HepG2 (cell line): ENCODE measurements at regions not wholly inside any gene's neighbourhood (a gene's known extent, or its start where the extent isn't known, plus 50 kb on each side); places are given as distances from the start of the nearest gene placed in this dataset.

Experiments used
- ATAC-seq: fragments of 200-7000 bp; cut with Tn5 transposase; 3 replicates; pipeline ENCODE4 v1.9.1; 2020; ENCODE audit warnings: mild to moderate bottlenecking, moderate library complexity
- BruUV-seq: library from RNA; stranded (reverse); fragments of 400-500 nt; replicated peaks from 2 replicates; lab custom pipeline; 2021; lab: Mats Ljungman, UMichigan
- CTCF ChIA-PET: fragments of 300-600 bp; formaldehyde crosslinking; extraction: SDS; loops from one replicate; lab custom pipeline; 2021; ENCODE audit warnings: low total read pairs, inconsistent platforms, low intra/inter-chr PET ratio; lab: Yijun Ruan, JAX
- POLR2A ChIA-PET: fragments of 350-600 bp; sonication (Branson Sonifier 250); formaldehyde crosslinking; loops from one replicate; lab custom pipeline; 2020; ENCODE audit warnings: antibody characterized with exemption, inconsistent platforms; lab: Yijun Ruan, JAX
- DNase-seq: peaks from one replicate; pipeline ENCODE4 v3.0.0-alpha.2; 2015; ENCODE audit warnings: low spot score
- FAIRE-seq: peaks from 3 replicates; lab custom pipeline; 2011; peaks lifted over from hg19 to GRCh38; lab: Jason Lieb, UNC
- H2AFZ ChIP-seq: one replicate; pipeline ENCODE4 v1.6.1; 2011; ENCODE audit warnings: low read length, inconsistent platforms
- H3K27ac ChIP-seq: fragments of 300-600 bp; 3 replicates; pipeline ENCODE4 v1.8.0; 2011; ENCODE audit warnings: mixed run types, mild to moderate bottlenecking, mixed read lengths, low read length, inconsistent platforms; ENCODE audit not compliant: insufficient read depth; ENCODE audit errors: extremely low read length
- H3K27me3 ChIP-seq, 2 experiments: fragments of 200-600 bp in 1 of 2; 2 replicates in 1 of 2; 3 replicates in 1 of 2; pipeline versions ENCODE4 v1.6.0 to v1.8.0; 2011; ENCODE audit warnings: low read length in 2 of 2, mild to moderate bottlenecking in 2 of 2, moderate library complexity in 2 of 2, inconsistent platforms in 1 of 2; ENCODE audit not compliant: insufficient read depth in 2 of 2, control insufficient read depth in 1 of 2
- H3K36me3 ChIP-seq, 2 experiments: fragments of 200-600 bp in 1 of 2; replicated peaks in 1 of 2; 2 replicates in 1 of 2; 3 replicates in 1 of 2; pipeline versions ENCODE4 v1.5.1 to v1.8.0; 2011; ENCODE audit warnings: low read length in 2 of 2, inconsistent platforms in 1 of 2; ENCODE audit not compliant: insufficient read depth in 2 of 2, control insufficient read depth in 1 of 2
- H3K4me1 ChIP-seq: 2 replicates; pipeline ENCODE4 v1.5.1; 2012; ENCODE audit warnings: low read length, inconsistent platforms; ENCODE audit not compliant: insufficient read depth
- H3K4me2 ChIP-seq: 2 replicates; pipeline ENCODE4 v1.6.0; 2011; ENCODE audit warnings: low read depth, low read length, inconsistent platforms
- H3K4me3 ChIP-seq, 3 experiments: fragments of 200-600 bp in 1 of 3; sonication (generic), shearing (Covaris generic) in 1 of 3; replicated peaks in 1 of 3; 2 replicates each; pipeline ENCODE4 v1.5.1; 2011 to 2016; ENCODE audit warnings: low read length in 3 of 3, inconsistent platforms in 2 of 3, low read depth in 2 of 3, mild to moderate bottlenecking in 2 of 3, control low read depth in 1 of 3, mixed read lengths in 1 of 3; ENCODE audit not compliant: insufficient read depth in 1 of 3
- H3K79me2 ChIP-seq: one replicate; pipeline ENCODE4 v1.6.1; 2011; ENCODE audit warnings: low read length, inconsistent platforms; ENCODE audit not compliant: insufficient read depth
- H3K9ac ChIP-seq: 2 replicates; pipeline ENCODE4 v1.6.0; 2011; ENCODE audit warnings: mild to moderate bottlenecking, low read depth, low read length, inconsistent platforms; ENCODE audit not compliant: insufficient read depth
- H3K9me3 ChIP-seq: 2 replicates; pipeline ENCODE4 v1.5.1; 2012; ENCODE audit warnings: mild to moderate bottlenecking, low read length
- H4K20me1 ChIP-seq: 2 replicates; pipeline ENCODE4 v1.6.0; 2011; ENCODE audit warnings: inconsistent platforms, mild to moderate bottlenecking, low read length, moderate library complexity; ENCODE audit not compliant: insufficient read depth
- ATM ChIP-seq: fragments of 450-650 bp; IDR thresholded peaks from 2 replicates; pipeline ENCODE4 v1.7.1; 2017; ENCODE audit warnings: mild to moderate bottlenecking, borderline replicate concordance
- MTF1 ChIP-seq: sonication (generic); formaldehyde crosslinking; IDR thresholded peaks from 2 replicates; pipeline ENCODE4 v1.5.0; 2020; ENCODE audit warnings: missing genetic modification reagents
- NCOR1 ChIP-seq: fragments of 200-600 bp; sonication (generic); IDR thresholded peaks from 2 replicates; pipeline ENCODE4 v1.7.0; 2017; ENCODE audit warnings: antibody characterized with exemption, low read length, borderline replicate concordance
- NR2F2 ChIP-seq: IDR thresholded peaks from 2 replicates; pipeline ENCODE4 v1.6.1; 2012; ENCODE audit warnings: low read depth, inconsistent platforms, borderline replicate concordance
- RFXANK ChIP-seq: IDR thresholded peaks from 2 replicates; pipeline ENCODE4 v1.6.1; 2016
- SCMH1 ChIP-seq: sonication (generic); formaldehyde crosslinking; IDR thresholded peaks from 2 replicates; pipeline ENCODE4 v1.9.0; 2021; ENCODE audit warnings: missing genetic modification reagents, mild to moderate bottlenecking, borderline replicate concordance
- ZNF614 ChIP-seq: IDR thresholded peaks from 2 replicates; pipeline ENCODE4 v1.6.1; 2018; ENCODE audit warnings: missing biosample characterization, missing genetic modification reagents, inconsistent platforms, borderline replicate concordance
- ZNF629 ChIP-seq: sonication (generic); formaldehyde crosslinking; conservative IDR thresholded peaks from 2 replicates; pipeline ENCODE4 v1.5.0; 2020; ENCODE audit warnings: missing genetic modification reagents
- ZNF879 ChIP-seq: sonication (generic); formaldehyde crosslinking; IDR thresholded peaks from 2 replicates; pipeline ENCODE4 v1.8.1; 2023; ENCODE audit warnings: missing genetic modification reagents
- WGBS: methylation state at CpG from one replicate; pipeline ENCODE4 v1.1.6; 2017; ENCODE audit warnings: low lambda C conversion rate; 5-methylcytosine and 5-hydroxymethylcytosine counted together
- in situ Hi-C: cut with HindIII; loops from 2 replicates; pipeline ENCODE4 v1.10.0; 2017; ENCODE audit warnings: low pct_unique_long_range_greater_than_20kb; ENCODE audit not compliant: extremely low pct_ligation_motif_present
- intact Hi-C: fragments of 100-400 bp; cut with micrococcal nuclease; formaldehyde crosslinking; loops from one replicate; pipeline ENCODE4 v1.10.0; 2022; ENCODE audit not compliant: unreplicated experiment
- TF ChIP-seq, protein P1 (sequence below): fragments of 450-650 bp; IDR thresholded peaks from 2 replicates; pipeline ENCODE4 v1.6.1; 2016
- TF ChIP-seq, protein P2 (sequence below): sonication (generic); formaldehyde crosslinking; IDR thresholded peaks from 2 replicates; pipeline ENCODE4 v1.4.0; 2020; ENCODE audit warnings: mild to moderate bottlenecking, missing genetic modification reagents
- TF ChIP-seq, protein P3 (sequence below): sonication (generic); formaldehyde crosslinking; IDR thresholded peaks from 2 replicates; pipeline ENCODE4 v1.4.0; 2020; ENCODE audit warnings: missing genetic modification reagents, borderline replicate concordance
- TF ChIP-seq, protein P4 (sequence below): IDR thresholded peaks from 2 replicates; pipeline ENCODE4 v1.4.0; 2020; ENCODE audit warnings: mild to moderate bottlenecking, missing genetic modification reagents

DNA sequence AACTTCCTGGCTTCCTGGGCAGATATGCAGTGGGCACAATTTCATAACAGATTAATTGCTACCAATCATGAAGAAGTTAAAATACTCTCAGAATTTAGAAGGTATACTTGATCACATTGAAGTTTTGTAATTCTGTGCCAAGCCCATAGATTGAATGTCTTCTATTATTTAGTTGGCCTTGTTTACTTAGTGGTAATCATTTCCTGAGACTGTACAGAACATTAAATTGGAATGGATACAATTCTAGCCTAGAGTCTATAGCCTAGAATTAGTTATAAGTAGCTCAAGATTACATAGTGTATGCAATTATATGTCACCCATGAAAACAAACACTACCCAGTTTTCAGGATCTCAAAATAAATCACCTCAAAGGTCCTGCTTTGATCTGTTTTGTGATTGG is 615.8 kb downstream of the XIRP2 start (continued):
- TF ChIP-seq SCMH1 (CRISPR knock-in tag) (no peak), NCOR1 (no peak), NR2F2 (no peak), ZNF879 (no peak), ATM (no peak), MTF1 (no peak)
- TF ChIP-seq, protein P1, sequence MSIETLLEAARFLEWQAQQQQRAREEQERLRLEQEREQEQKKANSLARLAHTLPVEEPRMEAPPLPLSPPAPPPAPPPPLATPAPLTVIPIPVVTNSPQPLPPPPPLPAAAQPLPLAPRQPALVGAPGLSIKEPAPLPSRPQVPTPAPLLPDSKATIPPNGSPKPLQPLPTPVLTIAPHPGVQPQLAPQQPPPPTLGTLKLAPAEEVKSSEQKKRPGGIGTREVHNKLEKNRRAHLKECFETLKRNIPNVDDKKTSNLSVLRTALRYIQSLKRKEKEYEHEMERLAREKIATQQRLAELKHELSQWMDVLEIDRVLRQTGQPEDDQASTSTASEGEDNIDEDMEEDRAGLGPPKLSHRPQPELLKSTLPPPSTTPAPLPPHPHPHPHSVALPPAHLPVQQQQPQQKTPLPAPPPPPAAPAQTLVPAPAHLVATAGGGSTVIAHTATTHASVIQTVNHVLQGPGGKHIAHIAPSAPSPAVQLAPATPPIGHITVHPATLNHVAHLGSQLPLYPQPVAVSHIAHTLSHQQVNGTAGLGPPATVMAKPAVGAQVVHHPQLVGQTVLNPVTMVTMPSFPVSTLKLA = no peak
- TF ChIP-seq, protein P2, sequence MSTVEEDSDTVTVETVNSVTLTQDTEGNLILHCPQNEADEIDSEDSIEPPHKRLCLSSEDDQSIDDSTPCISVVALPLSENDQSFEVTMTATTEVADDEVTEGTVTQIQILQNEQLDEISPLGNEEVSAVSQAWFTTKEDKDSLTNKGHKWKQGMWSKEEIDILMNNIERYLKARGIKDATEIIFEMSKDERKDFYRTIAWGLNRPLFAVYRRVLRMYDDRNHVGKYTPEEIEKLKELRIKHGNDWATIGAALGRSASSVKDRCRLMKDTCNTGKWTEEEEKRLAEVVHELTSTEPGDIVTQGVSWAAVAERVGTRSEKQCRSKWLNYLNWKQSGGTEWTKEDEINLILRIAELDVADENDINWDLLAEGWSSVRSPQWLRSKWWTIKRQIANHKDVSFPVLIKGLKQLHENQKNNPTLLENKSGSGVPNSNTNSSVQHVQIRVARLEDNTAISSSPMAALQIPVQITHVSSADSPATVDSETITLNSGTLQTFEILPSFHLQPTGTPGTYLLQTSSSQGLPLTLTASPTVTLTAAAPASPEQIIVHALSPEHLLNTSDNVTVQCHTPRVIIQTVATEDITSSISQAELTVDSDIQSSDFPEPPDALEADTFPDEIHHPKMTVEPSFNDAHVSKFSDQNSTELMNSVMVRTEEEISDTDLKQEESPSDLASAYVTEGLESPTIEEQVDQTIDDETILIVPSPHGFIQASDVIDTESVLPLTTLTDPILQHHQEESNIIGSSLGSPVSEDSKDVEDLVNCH (CRISPR knock-in tag) = no peak

DNA sequence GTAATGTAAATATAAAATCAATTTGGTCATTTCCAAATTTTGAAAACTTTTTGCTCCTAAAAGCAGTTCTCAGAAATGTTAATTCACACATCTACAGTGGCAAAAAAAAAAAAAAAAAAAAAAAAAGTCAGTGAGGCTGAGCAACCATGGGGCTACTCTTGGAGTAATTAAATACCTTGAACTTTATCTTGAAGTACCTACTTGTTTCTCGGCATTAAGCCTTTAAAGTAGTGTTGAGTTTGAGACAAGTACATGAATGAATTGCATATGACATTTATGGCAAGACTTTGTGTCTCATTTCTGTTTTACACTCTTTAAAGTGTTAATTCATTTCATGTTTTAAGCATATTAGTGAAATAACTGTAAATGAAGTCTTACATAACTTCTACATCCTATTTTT is 613.3 kb downstream of the XIRP2 start:
- DNase-seq (no peak), ATAC-seq (no peak), FAIRE-seq (no peak)
- Histone ChIP-seq H3K4me3 (no peak overlapping the region), H3K27ac (no peak overlapping the region), H3K4me1 (no peaks in the 10 kb centered on the region), H3K9ac (no peak overlapping the region), H3K79me2 (no peaks in the 10 kb centered on the region), H4K20me1 (no peaks in the 10 kb centered on the region), H3K27me3 (no peaks in the 10 kb centered on the region), H2AFZ (no peak overlapping the region), H3K9me3 (no peaks in the 10 kb centered on the region), H3K4me2 (no peak overlapping the region), H3K36me3 (no peaks in the 10 kb centered on the region)
- BruUV-seq = no TSS peak
- in situ Hi-C loops (no loop called here), intact Hi-C loops (no loop called here)
- WGBS = 53% methylated on average over 1 of the region's 1 CpG
- ChIA-PET CTCF (no interaction called here), POLR2A (no interaction called here)
- TF ChIP-seq, protein P3, sequence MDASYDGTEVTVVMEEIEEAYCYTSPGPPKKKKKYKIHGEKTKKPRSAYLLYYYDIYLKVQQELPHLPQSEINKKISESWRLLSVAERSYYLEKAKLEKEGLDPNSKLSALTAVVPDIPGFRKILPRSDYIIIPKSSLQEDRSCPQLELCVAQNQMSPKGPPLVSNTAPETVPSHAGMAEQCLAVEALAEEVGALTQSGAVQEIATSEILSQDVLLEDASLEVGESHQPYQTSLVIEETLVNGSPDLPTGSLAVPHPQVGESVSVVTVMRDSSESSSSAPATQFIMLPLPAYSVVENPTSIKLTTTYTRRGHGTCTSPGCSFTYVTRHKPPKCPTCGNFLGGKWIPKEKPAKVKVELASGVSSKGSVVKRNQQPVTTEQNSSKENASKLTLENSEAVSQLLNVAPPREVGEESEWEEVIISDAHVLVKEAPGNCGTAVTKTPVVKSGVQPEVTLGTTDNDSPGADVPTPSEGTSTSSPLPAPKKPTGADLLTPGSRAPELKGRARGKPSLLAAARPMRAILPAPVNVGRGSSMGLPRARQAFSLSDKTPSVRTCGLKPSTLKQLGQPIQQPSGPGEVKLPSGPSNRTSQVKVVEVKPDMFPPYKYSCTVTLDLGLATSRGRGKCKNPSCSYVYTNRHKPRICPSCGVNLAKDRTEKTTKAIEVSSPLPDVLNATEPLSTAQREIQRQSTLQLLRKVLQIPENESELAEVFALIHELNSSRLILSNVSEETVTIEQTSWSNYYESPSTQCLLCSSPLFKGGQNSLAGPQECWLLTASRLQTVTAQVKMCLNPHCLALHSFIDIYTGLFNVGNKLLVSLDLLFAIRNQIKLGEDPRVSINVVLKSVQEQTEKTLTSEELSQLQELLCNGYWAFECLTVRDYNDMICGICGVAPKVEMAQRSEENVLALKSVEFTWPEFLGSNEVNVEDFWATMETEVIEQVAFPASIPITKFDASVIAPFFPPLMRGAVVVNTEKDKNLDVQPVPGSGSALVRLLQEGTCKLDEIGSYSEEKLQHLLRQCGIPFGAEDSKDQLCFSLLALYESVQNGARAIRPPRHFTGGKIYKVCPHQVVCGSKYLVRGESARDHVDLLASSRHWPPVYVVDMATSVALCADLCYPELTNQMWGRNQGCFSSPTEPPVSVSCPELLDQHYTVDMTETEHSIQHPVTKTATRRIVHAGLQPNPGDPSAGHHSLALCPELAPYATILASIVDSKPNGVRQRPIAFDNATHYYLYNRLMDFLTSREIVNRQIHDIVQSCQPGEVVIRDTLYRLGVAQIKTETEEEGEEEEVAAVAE (CRISPR knock-in tag) = no peak
- TF ChIP-seq ZNF629 (no peak), RFXANK (no peak), ZNF614 (CRISPR knock-in tag) (no peak)
- TF ChIP-seq, protein P4, sequence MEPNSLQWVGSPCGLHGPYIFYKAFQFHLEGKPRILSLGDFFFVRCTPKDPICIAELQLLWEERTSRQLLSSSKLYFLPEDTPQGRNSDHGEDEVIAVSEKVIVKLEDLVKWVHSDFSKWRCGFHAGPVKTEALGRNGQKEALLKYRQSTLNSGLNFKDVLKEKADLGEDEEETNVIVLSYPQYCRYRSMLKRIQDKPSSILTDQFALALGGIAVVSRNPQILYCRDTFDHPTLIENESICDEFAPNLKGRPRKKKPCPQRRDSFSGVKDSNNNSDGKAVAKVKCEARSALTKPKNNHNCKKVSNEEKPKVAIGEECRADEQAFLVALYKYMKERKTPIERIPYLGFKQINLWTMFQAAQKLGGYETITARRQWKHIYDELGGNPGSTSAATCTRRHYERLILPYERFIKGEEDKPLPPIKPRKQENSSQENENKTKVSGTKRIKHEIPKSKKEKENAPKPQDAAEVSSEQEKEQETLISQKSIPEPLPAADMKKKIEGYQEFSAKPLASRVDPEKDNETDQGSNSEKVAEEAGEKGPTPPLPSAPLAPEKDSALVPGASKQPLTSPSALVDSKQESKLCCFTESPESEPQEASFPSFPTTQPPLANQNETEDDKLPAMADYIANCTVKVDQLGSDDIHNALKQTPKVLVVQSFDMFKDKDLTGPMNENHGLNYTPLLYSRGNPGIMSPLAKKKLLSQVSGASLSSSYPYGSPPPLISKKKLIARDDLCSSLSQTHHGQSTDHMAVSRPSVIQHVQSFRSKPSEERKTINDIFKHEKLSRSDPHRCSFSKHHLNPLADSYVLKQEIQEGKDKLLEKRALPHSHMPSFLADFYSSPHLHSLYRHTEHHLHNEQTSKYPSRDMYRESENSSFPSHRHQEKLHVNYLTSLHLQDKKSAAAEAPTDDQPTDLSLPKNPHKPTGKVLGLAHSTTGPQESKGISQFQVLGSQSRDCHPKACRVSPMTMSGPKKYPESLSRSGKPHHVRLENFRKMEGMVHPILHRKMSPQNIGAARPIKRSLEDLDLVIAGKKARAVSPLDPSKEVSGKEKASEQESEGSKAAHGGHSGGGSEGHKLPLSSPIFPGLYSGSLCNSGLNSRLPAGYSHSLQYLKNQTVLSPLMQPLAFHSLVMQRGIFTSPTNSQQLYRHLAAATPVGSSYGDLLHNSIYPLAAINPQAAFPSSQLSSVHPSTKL (CRISPR knock-in tag) = no peak
